Esophagus squamous epithelium (tissue), 4 donors: ENCODE measurements at regions not wholly inside any gene's neighbourhood (a gene's known extent, or its start where the extent isn't known, plus 50 kb on each side); places are given as distances from the start of the nearest gene placed in this dataset.

Experiments used
- CTCF ChIP-seq, 6 experiments: fragments of 450-650 bp in 4 of 6; fragments of 200-600 bp in 2 of 6; sonication (generic) in 2 of 6; IDR thresholded peaks; one replicate each; pipeline ENCODE4 v1.5.1; 2016 to 2019; ENCODE audit warnings: antibody characterized with exemption in 6 of 6, mild to moderate bottlenecking in 4 of 6, moderate library complexity in 4 of 6
- POLR2A ChIP-seq, 4 donors: fragments of 450-650 bp; IDR thresholded peaks; one replicate each; pipeline ENCODE4 v1.6.1; 2017; ENCODE audit warnings: antibody characterized with exemption in 4 of 4, mild to moderate bottlenecking in 4 of 4, moderate library complexity in 3 of 4

GRCh38 chr3:132925256-132925930, 112.8 kb upstream of the TMEM108 start:
- TF ChIP-seq CTCF (IDR thresholded peaks at IDR 0.05) (no peak), POLR2A (IDR thresholded peaks at IDR 0.05) (no peak)
